Activated CD4-positive, alpha-beta memory T cell treated with anti-CD3 and anti-CD28 coated beads for 36 hours (primary cell): ENCODE measurements at regions not wholly inside any gene's neighbourhood (a gene's known extent, or its start where the extent isn't known, plus 50 kb on each side); places are given as distances from the start of the nearest gene placed in this dataset.

Experiments
- CTCF ChIA-PET: fragments of 350-600 bp; sonication (Branson Sonifier 250); formaldehyde crosslinking; loops from one replicate; lab custom pipeline; 2021; ENCODE audit warnings: antibody characterized with exemption, inconsistent platforms; lab: Charles Lee
- POLR2A ChIA-PET: fragments of 350-600 bp; sonication (Branson Sonifier 250); formaldehyde crosslinking; loops from one replicate; lab custom pipeline; 2021; ENCODE audit warnings: antibody characterized with exemption; lab: Charles Lee
- DNase-seq: peaks from one replicate; pipeline ENCODE4 v3.0.0-alpha.2; 2020
- H3K27ac Mint-ChIP-seq: one replicate; pipeline ENCODE4 v1.8.0; 2021; ENCODE audit warnings: mixed read lengths
- H3K27me3 Mint-ChIP-seq: one replicate; pipeline ENCODE4 v1.8.0; 2021; ENCODE audit warnings: mixed read lengths
- H3K36me3 Mint-ChIP-seq: one replicate; pipeline ENCODE4 v1.8.0; 2021; ENCODE audit warnings: mixed read lengths
- H3K4me1 Mint-ChIP-seq: one replicate; pipeline ENCODE4 v1.8.0; 2021; ENCODE audit warnings: low read depth, mixed read lengths
- H3K4me3 Mint-ChIP-seq: one replicate; pipeline ENCODE4 v1.8.0; 2021; ENCODE audit warnings: mild to moderate bottlenecking, mixed read lengths
- H3K9me3 Mint-ChIP-seq: one replicate; pipeline ENCODE4 v1.8.0; 2021; ENCODE audit warnings: mixed read lengths
- intact Hi-C: fragments of 100-400 bp; cut with micrococcal nuclease; formaldehyde crosslinking; loops from one replicate; pipeline ENCODE4 v1.15.1; 2023

GRCh38 chr10:69723653-69724052, 78.1 kb upstream of the COL13A1 start:
- Mint-ChIP-seq H3K4me3 (no peak overlapping the region), H3K27ac (no peak overlapping the region), H3K27me3 (peaks cover 24% of the 10 kb centered on the region), H3K9me3 (no peaks in the 10 kb centered on the region), H3K36me3 (no peaks in the 10 kb centered on the region), H3K4me1 (no peaks in the 10 kb centered on the region)
- intact Hi-C loops, result no loop called here
- ChIA-PET CTCF (interaction anchor here (1.0 kb wide), 1 partner anchor 210 kb away, joined by 3 read pairs; no protein-coding TSS in a partner anchor), POLR2A (no interaction called here)
- DNase-seq, result no peak

DNA sequence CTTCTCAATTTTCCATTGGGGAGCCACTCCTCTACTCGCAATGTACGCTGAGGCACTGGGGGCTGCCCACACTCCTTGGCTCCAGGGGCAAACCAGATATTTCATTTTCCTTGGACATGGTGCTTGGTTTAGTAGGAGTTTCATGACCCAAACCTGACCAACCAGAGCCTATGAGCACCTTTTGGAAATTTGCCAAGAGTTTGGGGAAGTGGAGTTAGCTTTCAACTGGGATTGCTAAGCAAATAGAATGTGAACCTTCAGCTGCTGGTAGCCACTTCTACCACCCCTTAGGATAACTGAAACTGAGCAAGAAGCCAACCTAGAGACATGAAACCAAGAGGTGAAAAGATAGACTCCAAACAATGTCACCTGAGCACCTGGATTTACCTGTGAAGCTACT, 74.9 kb upstream of the COL13A1 start:
- no peaks in the 10 kb centered on the region for H3K36me3 Mint-ChIP-seq
- no peaks in the 10 kb centered on the region for H3K9me3 Mint-ChIP-seq
- H3K4me1 Mint-ChIP-seq, result no peaks in the 10 kb centered on the region
- CTCF ChIA-PET, result interaction anchor here (1.3 to 1.4 kb wide), 2 partner anchors 12 to 30 kb away, joined by 3 to 7 read pairs; no protein-coding TSS in a partner anchor
- H3K4me3 Mint-ChIP-seq, result no peak overlapping the region
- no peak overlapping the region for H3K27ac Mint-ChIP-seq
- POLR2A ChIA-PET, result no interaction called here
- DNase-seq, result no peak
- intact Hi-C loops, result no loop called here
- peaks cover 20% of the 10 kb centered on the region for H3K27me3 Mint-ChIP-seq

DNA sequence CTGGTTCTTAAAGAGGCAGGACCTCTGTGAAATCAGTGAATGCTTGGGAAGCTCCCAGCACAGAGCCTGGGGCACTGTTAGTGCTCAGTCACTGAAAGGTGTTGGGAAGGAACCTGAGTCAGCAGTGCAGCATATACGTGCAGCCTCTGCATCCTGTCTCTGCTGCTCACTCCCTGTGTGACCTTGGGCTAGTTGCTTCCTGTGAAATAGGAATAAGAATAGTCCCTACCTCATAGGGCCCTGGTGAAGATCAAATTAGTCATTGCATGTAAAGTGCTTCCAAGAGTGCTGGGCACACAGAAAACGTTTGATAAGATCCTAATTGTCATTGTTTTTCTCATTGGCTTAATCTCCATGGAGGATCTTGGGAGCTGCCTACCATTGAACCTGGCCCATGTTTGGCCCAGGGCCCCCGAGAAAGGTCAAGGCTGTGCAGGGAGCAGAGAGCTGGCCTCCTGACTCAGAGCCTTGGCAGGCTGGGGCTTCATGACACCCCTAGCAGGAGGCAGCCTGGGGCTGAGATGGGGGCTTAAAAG, 73.3 kb upstream of the COL13A1 start:
- ChIA-PET POLR2A (no interaction called here), CTCF (interaction anchor here (1.3 kb wide), 2 partner anchors 9 to 32 kb away, joined by 3 read pairs; no protein-coding TSS in a partner anchor)
- H3K27me3 Mint-ChIP-seq, result peaks cover 21% of the 10 kb centered on the region
- H3K36me3 Mint-ChIP-seq, result no peaks in the 10 kb centered on the region
- H3K27ac Mint-ChIP-seq, result no peak overlapping the region
- no peaks in the 10 kb centered on the region for H3K9me3 Mint-ChIP-seq
- H3K4me3 Mint-ChIP-seq, result no peak overlapping the region
- intact Hi-C loops, result no loop called here
- no peak for DNase-seq
- H3K4me1 Mint-ChIP-seq, result peaks cover 2% of the 10 kb centered on the region

DNA sequence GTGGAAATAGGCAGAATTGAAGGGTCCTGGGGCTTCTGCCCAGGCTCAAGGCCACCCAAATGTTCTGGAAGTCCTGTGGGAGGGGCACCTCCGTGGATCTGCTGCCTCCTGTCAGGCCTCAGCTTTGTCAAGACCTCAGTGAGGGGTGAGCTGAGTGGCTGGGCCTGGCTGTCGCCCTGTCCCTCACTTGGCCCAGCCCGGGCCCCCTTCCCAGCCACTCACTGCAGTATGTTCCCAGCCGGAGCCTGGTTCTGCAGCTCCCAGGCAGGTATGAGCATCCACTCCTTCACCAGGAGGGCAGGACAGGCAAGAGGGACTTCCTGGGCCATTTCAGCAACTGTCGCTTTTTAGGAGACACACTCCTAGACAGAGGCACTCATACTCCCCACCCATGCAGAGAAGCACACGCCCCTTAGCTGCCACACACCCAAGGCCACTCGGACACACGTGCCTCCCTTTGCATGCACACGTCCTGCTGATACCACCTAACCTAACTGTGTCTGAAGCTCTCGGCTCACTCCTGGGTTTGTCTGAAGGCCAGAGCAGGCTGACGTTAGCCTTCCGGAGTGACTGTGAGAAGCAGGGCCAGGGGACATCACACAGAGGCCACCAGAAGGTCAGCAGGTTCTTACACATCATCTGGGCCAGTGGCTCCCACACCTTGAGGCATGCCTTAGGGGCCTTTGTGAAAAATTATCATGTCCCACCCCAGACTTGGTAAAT, 72.2 kb upstream of the COL13A1 start:
- no peaks in the 10 kb centered on the region for H3K36me3 Mint-ChIP-seq
- POLR2A ChIA-PET, result no interaction called here
- no peaks in the 10 kb centered on the region for H3K9me3 Mint-ChIP-seq
- CTCF ChIA-PET, result interaction anchor here (1.0 kb wide), 1 partner anchor 85 kb away, joined by 3 read pairs; no protein-coding TSS in a partner anchor
- no peak overlapping the region for H3K27ac Mint-ChIP-seq
- peaks cover 9% of the 10 kb centered on the region for H3K4me1 Mint-ChIP-seq
- H3K4me3 Mint-ChIP-seq, result no peak overlapping the region
- intact Hi-C loops, result no loop called here
- H3K27me3 Mint-ChIP-seq, result peaks cover 20% of the 10 kb centered on the region
- DNase-seq, result no peak

GRCh38 chr10:69730251-69731156, 71.2 kb upstream of the COL13A1 start:
- no peak overlapping the region for H3K4me3 Mint-ChIP-seq
- ChIA-PET CTCF (interaction anchor here (1.0 kb wide), 1 partner anchor 86 kb away, joined by 3 read pairs; no protein-coding TSS in a partner anchor), POLR2A (no interaction called here)
- H3K27me3 Mint-ChIP-seq, result peaks cover 20% of the 10 kb centered on the region
- no peak overlapping the region for H3K27ac Mint-ChIP-seq
- DNase-seq, result no peak
- peaks cover 18% of the 10 kb centered on the region for H3K4me1 Mint-ChIP-seq
- no peaks in the 10 kb centered on the region for H3K9me3 Mint-ChIP-seq
- intact Hi-C loops, result no loop called here
- no peaks in the 10 kb centered on the region for H3K36me3 Mint-ChIP-seq

DNA sequence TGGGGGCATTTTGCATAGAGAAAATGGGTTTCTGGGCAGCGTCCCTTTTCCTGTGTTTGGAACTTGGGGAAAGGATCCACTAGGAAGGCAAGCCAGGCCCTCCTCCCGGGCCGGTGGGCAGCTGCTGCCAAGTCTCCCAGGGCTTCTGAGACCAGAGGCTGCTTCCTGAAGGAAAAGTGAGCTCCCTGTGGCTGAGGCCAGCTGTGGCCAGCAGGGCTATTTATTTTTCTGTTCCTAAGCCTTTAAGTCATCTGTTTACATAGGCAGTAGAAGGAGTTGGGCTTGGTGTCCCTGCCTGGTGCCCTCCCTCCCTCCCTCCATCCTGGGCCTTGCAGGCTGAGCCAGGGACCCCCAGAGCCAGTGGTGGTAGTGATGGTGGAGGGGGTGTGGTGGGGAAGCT, 70.5 kb upstream of the COL13A1 start:
- Mint-ChIP-seq H3K4me3 (no peak overlapping the region), H3K27me3 (peaks cover 20% of the 10 kb centered on the region), H3K9me3 (no peaks in the 10 kb centered on the region), H3K4me1 (peaks cover 21% of the 10 kb centered on the region), H3K36me3 (no peaks in the 10 kb centered on the region), H3K27ac (no peak overlapping the region)
- POLR2A ChIA-PET, result no interaction called here
- CTCF ChIA-PET, result no interaction called here
- no peak for DNase-seq
- intact Hi-C loops, result no loop called here

DNA sequence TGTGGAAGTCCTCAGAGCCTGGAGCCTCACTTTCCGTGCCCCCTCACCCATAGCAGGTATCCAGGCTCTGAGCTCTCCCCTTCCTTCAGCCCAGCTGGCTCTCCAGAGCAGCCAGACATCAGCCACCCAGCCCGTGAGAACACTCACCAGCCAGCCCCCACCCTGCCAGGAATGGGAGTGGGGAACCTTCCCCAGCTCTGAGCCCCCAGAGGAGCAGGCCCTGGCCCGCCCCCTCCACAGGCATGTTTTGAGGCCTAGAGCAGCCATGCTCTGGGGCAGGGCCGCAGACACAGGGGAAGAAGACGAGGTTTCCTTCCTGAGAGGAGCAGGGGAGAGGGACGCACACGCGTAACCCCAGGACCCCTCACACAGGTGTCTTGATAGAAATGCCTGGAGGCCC, 70.0 kb upstream of the COL13A1 start:
- H3K27ac Mint-ChIP-seq, result no peak overlapping the region

GRCh38 chr10:69732147-69732825, 69.4 kb upstream of the COL13A1 start:
- ChIA-PET CTCF (no interaction called here), POLR2A (no interaction called here)
- no peak for DNase-seq
- Mint-ChIP-seq H3K36me3 (no peaks in the 10 kb centered on the region), H3K27me3 (peaks cover 15% of the 10 kb centered on the region), H3K4me3 (no peak overlapping the region), H3K4me1 (peaks cover 21% of the 10 kb centered on the region), H3K27ac (no peak overlapping the region), H3K9me3 (no peaks in the 10 kb centered on the region)
- intact Hi-C loops, result no loop called here

More for the DNA sequence above, 70.0 kb upstream of the COL13A1 start:
- Mint-ChIP-seq H3K27me3 (peaks cover 15% of the 10 kb centered on the region), H3K4me1 (peaks cover 21% of the 10 kb centered on the region), H3K4me3 (no peak overlapping the region), H3K36me3 (no peaks in the 10 kb centered on the region), H3K9me3 (no peaks in the 10 kb centered on the region)
- ChIA-PET CTCF (no interaction called here), POLR2A (no interaction called here)
- no peak for DNase-seq
- intact Hi-C loops, result no loop called here

- peaks cover 21% of the 10 kb centered on the region for H3K4me1 Mint-ChIP-seq
- no peaks in the 10 kb centered on the region for H3K36me3 Mint-ChIP-seq
- CTCF ChIA-PET, result no interaction called here
- H3K27ac Mint-ChIP-seq, result no peak overlapping the region
- peaks cover 15% of the 10 kb centered on the region for H3K27me3 Mint-ChIP-seq
- H3K4me3 Mint-ChIP-seq, result no peak overlapping the region
- intact Hi-C loops, result no loop called here
- H3K9me3 Mint-ChIP-seq, result no peaks in the 10 kb centered on the region
- DNase-seq, result no peak
- POLR2A ChIA-PET, result no interaction called here
These were observed 68.9 kb upstream of the COL13A1 start for GRCh38 chr10:69732826-69733150.

DNA sequence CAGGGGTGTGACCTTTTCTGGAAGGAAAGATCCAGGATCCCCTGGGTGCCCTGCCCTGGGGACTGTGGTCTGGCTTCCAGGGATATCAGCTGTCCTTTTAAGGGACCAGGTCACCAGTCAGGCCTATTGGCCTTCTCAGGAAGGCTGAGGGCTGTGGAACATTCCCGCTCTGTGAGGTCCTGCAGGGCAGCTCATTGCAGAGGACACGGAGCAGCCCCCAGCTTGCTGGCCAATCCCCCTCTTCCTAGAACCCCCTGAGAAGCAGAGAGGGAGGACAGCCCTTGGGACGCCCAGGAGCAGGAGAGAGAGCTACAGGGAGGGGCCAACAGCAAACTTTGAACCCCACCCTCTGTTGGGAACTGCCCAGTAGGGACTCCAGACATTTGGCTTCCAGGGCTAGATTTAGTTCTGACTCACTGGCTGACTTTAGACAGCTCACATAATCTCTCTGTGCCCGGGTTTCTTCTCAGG, 67.9 kb upstream of the COL13A1 start:
- no peak overlapping the region for H3K4me3 Mint-ChIP-seq
- no peak overlapping the region for H3K27ac Mint-ChIP-seq
- POLR2A ChIA-PET, result no interaction called here

GRCh38 chr10:69734416-69734796, 67.3 kb upstream of the COL13A1 start:
- no peaks in the 10 kb centered on the region for H3K36me3 Mint-ChIP-seq
- ChIA-PET CTCF (no interaction called here), POLR2A (no interaction called here)
- intact Hi-C loops, result no loop called here
- no peak for DNase-seq
- H3K27ac Mint-ChIP-seq, result no peak overlapping the region
- no peaks in the 10 kb centered on the region for H3K9me3 Mint-ChIP-seq
- H3K27me3 Mint-ChIP-seq, result peaks cover 8% of the 10 kb centered on the region
- H3K4me1 Mint-ChIP-seq, result peaks cover 21% of the 10 kb centered on the region
- H3K4me3 Mint-ChIP-seq, result no peak overlapping the region

More for the DNA sequence above, 67.9 kb upstream of the COL13A1 start:
- intact Hi-C loops, result no loop called here
- H3K36me3 Mint-ChIP-seq, result no peaks in the 10 kb centered on the region
- H3K9me3 Mint-ChIP-seq, result no peaks in the 10 kb centered on the region
- H3K27me3 Mint-ChIP-seq, result peaks cover 8% of the 10 kb centered on the region
- CTCF ChIA-PET, result no interaction called here
- DNase-seq, result no peak
- peaks cover 21% of the 10 kb centered on the region for H3K4me1 Mint-ChIP-seq
